HepG2 (cell line): ENCODE measurements at regions not wholly inside any gene's neighbourhood (a gene's known extent, or its start where the extent isn't known, plus 50 kb on each side); places are given as distances from the start of the nearest gene placed in this dataset.

Experiments used
- ATAC-seq: fragments of 200-7000 bp; cut with Tn5 transposase; 3 replicates; pipeline ENCODE4 v1.9.1; 2020; ENCODE audit warnings: mild to moderate bottlenecking, moderate library complexity
- BruUV-seq: library from RNA; stranded (reverse); fragments of 400-500 nt; replicated peaks from 2 replicates; lab custom pipeline; 2021; lab: Mats Ljungman, UMichigan
- CTCF ChIA-PET: fragments of 300-600 bp; formaldehyde crosslinking; extraction: SDS; loops from one replicate; lab custom pipeline; 2021; ENCODE audit warnings: low total read pairs, inconsistent platforms, low intra/inter-chr PET ratio; lab: Yijun Ruan, JAX
- POLR2A ChIA-PET: fragments of 350-600 bp; sonication (Branson Sonifier 250); formaldehyde crosslinking; loops from one replicate; lab custom pipeline; 2020; ENCODE audit warnings: antibody characterized with exemption, inconsistent platforms; lab: Yijun Ruan, JAX
- DNase-seq: peaks from one replicate; pipeline ENCODE4 v3.0.0-alpha.2; 2015; ENCODE audit warnings: low spot score
- FAIRE-seq: peaks from 3 replicates; lab custom pipeline; 2011; peaks lifted over from hg19 to GRCh38; lab: Jason Lieb, UNC
- H2AFZ ChIP-seq: one replicate; pipeline ENCODE4 v1.6.1; 2011; ENCODE audit warnings: low read length, inconsistent platforms
- H3K27ac ChIP-seq: fragments of 300-600 bp; 3 replicates; pipeline ENCODE4 v1.8.0; 2011; ENCODE audit warnings: mixed run types, mild to moderate bottlenecking, mixed read lengths, low read length, inconsistent platforms; ENCODE audit not compliant: insufficient read depth; ENCODE audit errors: extremely low read length
- H3K27me3 ChIP-seq, 2 experiments: fragments of 200-600 bp in 1 of 2; 2 replicates in 1 of 2; 3 replicates in 1 of 2; pipeline versions ENCODE4 v1.6.0 to v1.8.0; 2011; ENCODE audit warnings: low read length in 2 of 2, mild to moderate bottlenecking in 2 of 2, moderate library complexity in 2 of 2, inconsistent platforms in 1 of 2; ENCODE audit not compliant: insufficient read depth in 2 of 2, control insufficient read depth in 1 of 2
- H3K36me3 ChIP-seq, 2 experiments: fragments of 200-600 bp in 1 of 2; replicated peaks in 1 of 2; 2 replicates in 1 of 2; 3 replicates in 1 of 2; pipeline versions ENCODE4 v1.5.1 to v1.8.0; 2011; ENCODE audit warnings: low read length in 2 of 2, inconsistent platforms in 1 of 2; ENCODE audit not compliant: insufficient read depth in 2 of 2, control insufficient read depth in 1 of 2
- H3K4me1 ChIP-seq: 2 replicates; pipeline ENCODE4 v1.5.1; 2012; ENCODE audit warnings: low read length, inconsistent platforms; ENCODE audit not compliant: insufficient read depth
- H3K4me2 ChIP-seq: 2 replicates; pipeline ENCODE4 v1.6.0; 2011; ENCODE audit warnings: low read depth, low read length, inconsistent platforms
- H3K4me3 ChIP-seq, 3 experiments: fragments of 200-600 bp in 1 of 3; sonication (generic), shearing (Covaris generic) in 1 of 3; replicated peaks in 1 of 3; 2 replicates each; pipeline ENCODE4 v1.5.1; 2011 to 2016; ENCODE audit warnings: low read length in 3 of 3, inconsistent platforms in 2 of 3, low read depth in 2 of 3, mild to moderate bottlenecking in 2 of 3, control low read depth in 1 of 3, mixed read lengths in 1 of 3; ENCODE audit not compliant: insufficient read depth in 1 of 3
- H3K79me2 ChIP-seq: one replicate; pipeline ENCODE4 v1.6.1; 2011; ENCODE audit warnings: low read length, inconsistent platforms; ENCODE audit not compliant: insufficient read depth
- H3K9ac ChIP-seq: 2 replicates; pipeline ENCODE4 v1.6.0; 2011; ENCODE audit warnings: mild to moderate bottlenecking, low read depth, low read length, inconsistent platforms; ENCODE audit not compliant: insufficient read depth
- H3K9me3 ChIP-seq: 2 replicates; pipeline ENCODE4 v1.5.1; 2012; ENCODE audit warnings: mild to moderate bottlenecking, low read length
- H4K20me1 ChIP-seq: 2 replicates; pipeline ENCODE4 v1.6.0; 2011; ENCODE audit warnings: inconsistent platforms, mild to moderate bottlenecking, low read length, moderate library complexity; ENCODE audit not compliant: insufficient read depth
- ARHGAP35 ChIP-seq: sonication (generic); formaldehyde crosslinking; IDR thresholded peaks from 2 replicates; pipeline ENCODE4 v1.9.0; 2022; ENCODE audit warnings: mild to moderate bottlenecking, inconsistent platforms, moderate library complexity, missing genetic modification reagents, borderline replicate concordance
- EZH2 ChIP-seq: conservative IDR thresholded peaks from 2 replicates; pipeline ENCODE4 v1.6.1; 2012; ENCODE audit warnings: mild to moderate bottlenecking, low read depth, low read length, moderate library complexity
- FOXO1 ChIP-seq: sonication (generic); formaldehyde crosslinking; IDR thresholded peaks from 2 replicates; pipeline ENCODE4 v1.4.0; 2020; ENCODE audit warnings: missing genetic modification reagents
- MNT ChIP-seq: fragments of 450-650 bp; IDR thresholded peaks from 2 replicates; pipeline ENCODE4 v1.6.1; 2016
- MXD1 ChIP-seq: sonication (generic); formaldehyde crosslinking; IDR thresholded peaks from 2 replicates; pipeline ENCODE4 v1.4.0; 2020; ENCODE audit warnings: mild to moderate bottlenecking, missing genetic modification reagents
- NR0B2 ChIP-seq: sonication (generic); formaldehyde crosslinking; IDR thresholded peaks from 2 replicates; pipeline ENCODE4 v1.4.0; 2020; ENCODE audit warnings: mild to moderate bottlenecking, missing genetic modification reagents
- SIX4 ChIP-seq: sonication (generic); formaldehyde crosslinking; IDR thresholded peaks from 2 replicates; pipeline ENCODE4 v1.4.0; 2020; ENCODE audit warnings: missing genetic modification reagents
- SNAPC2 ChIP-seq: sonication (generic); formaldehyde crosslinking; IDR thresholded peaks from 2 replicates; pipeline ENCODE4 v1.8.1; 2022; ENCODE audit warnings: mild to moderate bottlenecking, missing genetic modification reagents
- TP53 ChIP-seq: sonication (generic); formaldehyde crosslinking; conservative IDR thresholded peaks from 2 replicates; pipeline ENCODE4 v1.4.0; 2020; ENCODE audit warnings: missing genetic modification reagents
- ZBTB34 ChIP-seq: sonication (generic); formaldehyde crosslinking; IDR thresholded peaks from 2 replicates; pipeline ENCODE4 v1.8.0; 2022; ENCODE audit warnings: mild to moderate bottlenecking, missing genetic modification reagents
- ZKSCAN8 ChIP-seq: IDR thresholded peaks from 2 replicates; pipeline ENCODE4 v1.6.1; 2016; ENCODE audit warnings: borderline replicate concordance, missing genetic modification reagents, missing compliant biosample characterization
- ZNF44 ChIP-seq: sonication (generic); formaldehyde crosslinking; IDR thresholded peaks from 2 replicates; pipeline ENCODE4 v1.5.1; 2020; ENCODE audit warnings: mild to moderate bottlenecking, missing genetic modification reagents
- ZNF580 ChIP-seq: IDR thresholded peaks from 2 replicates; pipeline ENCODE4 v1.6.1; 2016; ENCODE audit warnings: low read depth, borderline replicate concordance
- ZNF672 ChIP-seq: sonication (generic); formaldehyde crosslinking; IDR thresholded peaks from 2 replicates; pipeline ENCODE4 v1.8.1; 2022; ENCODE audit warnings: missing genetic modification reagents
- ZNF674 ChIP-seq: sonication (generic); formaldehyde crosslinking; IDR thresholded peaks from 2 replicates; pipeline ENCODE4 v1.5.0; 2020; ENCODE audit warnings: low read depth, mild to moderate bottlenecking, missing genetic modification reagents
- ZNF746 ChIP-seq: sonication (generic); formaldehyde crosslinking; IDR thresholded peaks from 2 replicates; pipeline ENCODE4 v1.8.0; 2022; ENCODE audit warnings: mild to moderate bottlenecking, missing genetic modification reagents
- ZSCAN12 ChIP-seq: sonication (generic); formaldehyde crosslinking; IDR thresholded peaks from 2 replicates; pipeline ENCODE4 v1.9.0; 2021; ENCODE audit warnings: mild to moderate bottlenecking, missing genetic modification reagents
- ZSCAN31 ChIP-seq: sonication (generic); formaldehyde crosslinking; IDR thresholded peaks from 2 replicates; pipeline ENCODE4 v1.5.0; 2020; ENCODE audit warnings: low read depth, mild to moderate bottlenecking, missing genetic modification reagents
- WGBS: methylation state at CpG from one replicate; pipeline ENCODE4 v1.1.6; 2017; ENCODE audit warnings: low lambda C conversion rate; 5-methylcytosine and 5-hydroxymethylcytosine counted together
- in situ Hi-C: cut with HindIII; loops from 2 replicates; pipeline ENCODE4 v1.10.0; 2017; ENCODE audit warnings: low pct_unique_long_range_greater_than_20kb; ENCODE audit not compliant: extremely low pct_ligation_motif_present
- intact Hi-C: fragments of 100-400 bp; cut with micrococcal nuclease; formaldehyde crosslinking; loops from one replicate; pipeline ENCODE4 v1.10.0; 2022; ENCODE audit not compliant: unreplicated experiment

- Histone ChIP-seq H3K79me2 (no peaks in the 10 kb centered on the region), H3K36me3 (no peaks in the 10 kb centered on the region), H3K27ac (no peak overlapping the region), H2AFZ (no peak overlapping the region), H3K9ac (no peak overlapping the region), H4K20me1 (no peaks in the 10 kb centered on the region), H3K4me2 (no peak overlapping the region), H3K4me1 (no peaks in the 10 kb centered on the region), H3K9me3 (no peaks in the 10 kb centered on the region), H3K4me3 (no peak overlapping the region), H3K27me3 (no peaks in the 10 kb centered on the region)
- ChIA-PET CTCF (no interaction called here), POLR2A (no interaction called here)
- TF ChIP-seq SIX4 (CRISPR knock-in tag): no peak
- TF ChIP-seq ZSCAN12 (CRISPR knock-in tag): no peak
- no peak for TF ChIP-seq ZNF580
- no peak for TF ChIP-seq ZNF674 (CRISPR knock-in tag)
- no peak for TF ChIP-seq ARHGAP35
- TF ChIP-seq FOXO1: no peak
- TF ChIP-seq ZNF672 (CRISPR knock-in tag): no peak
- TF ChIP-seq ZBTB34 (CRISPR knock-in tag): no peak
- TF ChIP-seq TP53 (CRISPR knock-in tag): no peak
- in situ Hi-C loops: no loop called here
- no peak for ATAC-seq
- intact Hi-C loops: no loop called here
- DNase-seq: no peak
- no peak for FAIRE-seq
- WGBS: 61% methylated on average over 1 of the region's 1 CpG
- no TSS peak for BruUV-seq
Measured at GRCh38 chr3:147760085-147760484, 350.9 kb downstream of the ZIC1 start.

- in situ Hi-C loops: no loop called here
- no peak overlapping the region for H2AFZ ChIP-seq
- 0% methylated on average over 2 of the region's 2 CpGs for WGBS
- H3K27ac ChIP-seq: no peak overlapping the region
- no peaks in the 10 kb centered on the region for H3K79me2 ChIP-seq
- DNase-seq (no peak), FAIRE-seq (no peak), ATAC-seq (no peak)
- H3K27me3 ChIP-seq: no peaks in the 10 kb centered on the region
- no peak overlapping the region for H3K4me3 ChIP-seq
- no peak overlapping the region for H3K9ac ChIP-seq
- ChIA-PET POLR2A (no interaction called here), CTCF (no interaction called here)
- intact Hi-C loops: no loop called here
- no TSS peak for BruUV-seq
- no peaks in the 10 kb centered on the region for H3K9me3 ChIP-seq
- H3K4me2 ChIP-seq: no peak overlapping the region
- H3K36me3 ChIP-seq: no peaks in the 10 kb centered on the region
- H4K20me1 ChIP-seq: no peaks in the 10 kb centered on the region
- H3K4me1 ChIP-seq: no peaks in the 10 kb centered on the region
- TF ChIP-seq ZNF746 (no peak), ZSCAN31 (CRISPR knock-in tag) (no peak), ZKSCAN8 (CRISPR knock-in tag) (no peak), EZH2 (no peak), SNAPC2 (no peak), MNT (no peak), MXD1 (CRISPR knock-in tag) (no peak), ZNF44 (CRISPR knock-in tag) (no peak), NR0B2 (CRISPR knock-in tag) (no peak)
Measured at GRCh38 chr3:147760941-147761340, 351.8 kb downstream of the ZIC1 start.
